Naive B cell (primary cell): ENCODE measurements at regions not wholly inside any gene's neighbourhood (a gene's known extent, or its start where the extent isn't known, plus 50 kb on each side); places are given as distances from the start of the nearest gene placed in this dataset.
"Not testable (repeated sequence)": the region's sequence is repeated elsewhere in the genome, so short reads cannot be mapped to it uniquely, and the experiment has no call there.

Experiments used
- ATAC-seq, 2 donors: fragments of 150-1000 bp; cut with Tn5 transposase; 2 replicates each; pipeline ENCODE4 v1.10.0; 2021; ENCODE audit warnings: low read depth in 2 of 2, mild to moderate bottlenecking in 2 of 2, moderate library complexity in 2 of 2
- DNase-seq: peaks from one replicate; pipeline ENCODE4 v3.0.0; 2022
- H3K27ac Mint-ChIP-seq, 6 donors: one replicate each; pipeline ENCODE4 v1.8.0; 2020 to 2022; ENCODE audit warnings: mild to moderate bottlenecking in 6 of 6, mixed read lengths in 6 of 6, moderate library complexity in 5 of 6, inconsistent platforms in 2 of 6
- H3K27me3 Mint-ChIP-seq, 3 donors: one replicate each; pipeline ENCODE4 v1.8.0; 2021 to 2022; ENCODE audit warnings: mixed read lengths in 3 of 3, mild to moderate bottlenecking in 1 of 3
- H3K36me3 Mint-ChIP-seq, 2 donors: one replicate each; pipeline ENCODE4 v1.8.0; 2020 to 2022; ENCODE audit warnings: mixed read lengths in 2 of 2, inconsistent platforms in 1 of 2, mild to moderate bottlenecking in 1 of 2
- H3K4me1 Mint-ChIP-seq, 3 donors: one replicate each; pipeline ENCODE4 v1.8.0; 2020 to 2022; ENCODE audit warnings: mixed read lengths in 3 of 3, inconsistent platforms in 1 of 3, mild to moderate bottlenecking in 1 of 3, moderate library complexity in 1 of 3
- H3K4me3 Mint-ChIP-seq, 8 donors: one replicate each; pipeline ENCODE4 v1.8.0; 2020 to 2022; ENCODE audit warnings: mild to moderate bottlenecking in 8 of 8, mixed read lengths in 8 of 8, moderate library complexity in 8 of 8, inconsistent platforms in 2 of 8
- H3K9me3 Mint-ChIP-seq, 7 donors: one replicate each; pipeline ENCODE4 v1.8.0; 2020 to 2022; ENCODE audit warnings: mixed read lengths in 7 of 7, mild to moderate bottlenecking in 5 of 7, inconsistent platforms in 2 of 7, moderate library complexity in 1 of 7

DNA sequence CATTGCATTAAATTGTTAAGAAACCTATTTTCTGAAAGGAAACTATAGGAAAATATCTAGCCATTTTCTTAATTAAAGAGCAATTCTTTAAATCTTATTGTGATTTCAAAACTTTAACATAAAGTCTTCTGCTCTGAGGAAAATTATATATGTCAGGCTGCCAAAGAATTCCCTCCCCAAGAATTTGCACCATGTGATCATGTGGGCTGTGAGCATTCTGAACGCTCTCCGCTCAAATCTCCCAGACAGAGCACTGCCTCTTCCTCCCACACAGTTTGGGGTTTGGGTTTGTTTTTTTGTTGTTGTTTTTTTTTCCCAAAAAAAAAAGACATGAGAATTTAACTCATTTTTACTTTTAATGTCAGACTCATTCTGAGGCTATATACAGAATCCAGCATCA, 155.9 kb upstream of the PALMD start:
- H3K36me3 Mint-ChIP-seq: no peaks in the 10 kb centered on the region
- H3K27ac Mint-ChIP-seq: no peak overlapping the region
- ATAC-seq: no peak
- H3K4me1 Mint-ChIP-seq: no peaks in the 10 kb centered on the region
- no peaks in the 10 kb centered on the region for H3K9me3 Mint-ChIP-seq
- no peak overlapping the region for H3K4me3 Mint-ChIP-seq
- DNase-seq: no peak
- no peaks in the 10 kb centered on the region for H3K27me3 Mint-ChIP-seq

DNA sequence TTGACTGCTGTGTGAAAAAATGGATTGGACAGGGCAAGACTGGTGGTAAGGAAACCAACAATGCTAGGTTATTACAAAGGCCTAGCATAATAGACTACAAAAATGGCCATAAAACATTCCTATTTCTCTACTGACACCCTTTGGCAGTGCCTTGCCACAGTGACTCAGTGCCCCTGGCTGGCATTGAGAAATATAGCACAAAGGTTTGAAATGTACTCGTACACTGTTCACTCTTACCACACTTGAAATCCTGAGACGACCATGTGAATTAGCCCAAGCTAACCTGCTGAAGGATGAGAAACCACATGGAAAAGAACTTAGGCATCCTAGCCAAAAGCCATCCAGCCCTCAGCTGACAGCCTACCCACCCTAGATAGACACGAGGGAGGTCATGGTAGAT, 149.8 kb upstream of the PALMD start:
- no peaks in the 10 kb centered on the region for H3K4me1 Mint-ChIP-seq

DNA sequence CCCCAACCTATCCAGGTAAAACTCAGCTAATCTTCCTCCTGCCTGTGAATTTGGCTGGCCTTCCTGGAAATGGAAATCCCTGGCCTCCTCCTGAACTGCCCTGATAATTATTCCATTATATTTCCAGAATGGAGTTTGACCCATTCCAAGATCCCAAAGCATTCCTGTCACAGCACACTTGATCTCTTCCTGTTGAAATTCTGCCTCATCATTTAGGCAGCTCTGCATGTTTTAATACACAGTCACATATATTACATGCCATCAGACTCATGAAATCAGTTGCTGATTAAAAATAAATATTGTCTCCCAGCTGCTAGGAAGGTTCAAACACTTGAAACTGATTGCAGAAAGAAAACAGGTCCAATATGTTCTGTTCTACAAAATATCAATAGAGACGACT, 148.2 kb upstream of the PALMD start:
- H3K27ac Mint-ChIP-seq: no peak overlapping the region
- H3K27me3 Mint-ChIP-seq: peaks cover 0 to 14% (median 10%) of the 10 kb centered on the region in 3 donors
- DNase-seq: no peak
- no peaks in the 10 kb centered on the region for H3K4me1 Mint-ChIP-seq
- no peak overlapping the region for H3K4me3 Mint-ChIP-seq
- H3K36me3 Mint-ChIP-seq: no peaks in the 10 kb centered on the region
- ATAC-seq: no peak
- no peaks in the 10 kb centered on the region for H3K9me3 Mint-ChIP-seq

More for the DNA sequence above, 149.8 kb upstream of the PALMD start:
- ATAC-seq: no peak
- Mint-ChIP-seq H3K27me3 (peaks cover 0 to 14% (median 10%) of the 10 kb centered on the region in 3 donors), H3K27ac (no peak overlapping the region), H3K4me3 (no peak overlapping the region), H3K36me3 (no peaks in the 10 kb centered on the region), H3K9me3 (no peaks in the 10 kb centered on the region)
- DNase-seq: no peak

- H3K27ac Mint-ChIP-seq: no peak overlapping the region
- DNase-seq (no peak), ATAC-seq (no peak)
- H3K9me3 Mint-ChIP-seq: peaks cover 0 to 2% (median 0%) of the 10 kb centered on the region in 7 donors
- peaks cover 0 to 14% (median 8%) of the 10 kb centered on the region in 3 donors for H3K27me3 Mint-ChIP-seq
- H3K4me3 Mint-ChIP-seq: no peak overlapping the region
- no peaks in the 10 kb centered on the region for H3K36me3 Mint-ChIP-seq
- H3K4me1 Mint-ChIP-seq: no peaks in the 10 kb centered on the region
Measured at GRCh38 chr1:99500541-99500940, 145.4 kb upstream of the PALMD start.

DNA sequence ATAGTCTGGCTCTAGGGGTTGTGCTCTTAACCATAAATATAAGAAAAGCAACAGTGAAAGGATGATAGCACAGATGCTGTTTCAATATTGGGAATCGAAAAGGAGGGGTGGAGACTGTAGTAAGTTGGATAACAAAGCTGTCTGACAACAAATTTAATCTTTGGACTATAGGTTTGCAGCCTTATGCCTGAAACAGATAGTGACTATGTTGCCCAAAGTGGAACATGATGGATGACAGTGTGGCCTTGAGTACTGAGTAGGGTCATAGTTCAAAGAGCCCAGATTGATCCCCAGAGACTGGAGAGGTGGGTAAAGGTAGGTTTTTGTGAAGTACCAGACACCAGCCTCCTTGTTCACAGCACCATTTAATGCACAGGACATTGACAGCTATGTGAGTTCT, 144.0 kb upstream of the PALMD start:
- Mint-ChIP-seq H3K27ac (no peak overlapping the region), H3K4me3 (no peak overlapping the region), H3K9me3 (peaks cover 0 to 11% (median 3%) of the 10 kb centered on the region in 7 donors), H3K27me3 (peaks cover 0 to 6% (median 4%) of the 10 kb centered on the region in 3 donors), H3K36me3 (no peaks in the 10 kb centered on the region), H3K4me1 (no peaks in the 10 kb centered on the region)
- DNase-seq (no peak), ATAC-seq (no peak)

DNA sequence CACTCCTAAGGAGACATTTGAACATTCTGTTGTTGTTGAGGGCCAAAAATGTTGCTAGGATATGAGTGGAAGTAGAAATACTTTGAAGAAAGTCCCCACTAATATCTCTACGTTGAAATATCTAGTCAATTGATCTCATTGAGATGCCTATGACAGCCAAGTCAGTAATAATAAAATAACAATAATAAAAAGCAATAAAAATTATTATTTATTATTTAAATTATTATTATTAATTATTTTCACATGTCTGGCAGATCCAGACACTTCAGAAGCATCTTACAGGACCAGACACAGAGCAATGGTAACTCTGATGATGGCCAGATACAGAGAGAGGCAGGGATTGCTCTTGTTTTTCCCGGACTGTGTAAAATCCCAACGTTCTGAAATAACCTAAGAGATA, 143.5 kb upstream of the PALMD start:
- Mint-ChIP-seq H3K4me3 (no peak overlapping the region), H3K27ac (no peak overlapping the region), H3K36me3 (no peaks in the 10 kb centered on the region), H3K27me3 (peaks cover 0 to 5% (median 4%) of the 10 kb centered on the region in 3 donors), H3K4me1 (no peaks in the 10 kb centered on the region), H3K9me3 (peaks cover 0 to 16% (median 7%) of the 10 kb centered on the region in 7 donors)
- ATAC-seq (no peak), DNase-seq (no peak)

GRCh38 chr1:99503276-99503747, 142.6 kb upstream of the PALMD start:
- Mint-ChIP-seq H3K27me3 (no peaks in the 10 kb centered on the region), H3K9me3 (peaks cover 0 to 16% (median 7%) of the 10 kb centered on the region in 7 donors), H3K27ac (peak overlapping the region in 1 of 6 donors; percentile 39), H3K36me3 (no peaks in the 10 kb centered on the region), H3K4me1 (no peaks in the 10 kb centered on the region), H3K4me3 (no peak overlapping the region)
- ATAC-seq (no peak), DNase-seq (no peak)

GRCh38 chr1:99504287-99504686, 141.6 kb upstream of the PALMD start:
- H3K36me3 Mint-ChIP-seq: no peaks in the 10 kb centered on the region
- no peaks in the 10 kb centered on the region for H3K4me1 Mint-ChIP-seq
- DNase-seq: no peak
- no peaks in the 10 kb centered on the region for H3K27me3 Mint-ChIP-seq
- peaks cover 0 to 19% (median 9%) of the 10 kb centered on the region in 7 donors for H3K9me3 Mint-ChIP-seq
- H3K4me3 Mint-ChIP-seq: no peak overlapping the region
- ATAC-seq: no peak
- no peak overlapping the region for H3K27ac Mint-ChIP-seq

DNA sequence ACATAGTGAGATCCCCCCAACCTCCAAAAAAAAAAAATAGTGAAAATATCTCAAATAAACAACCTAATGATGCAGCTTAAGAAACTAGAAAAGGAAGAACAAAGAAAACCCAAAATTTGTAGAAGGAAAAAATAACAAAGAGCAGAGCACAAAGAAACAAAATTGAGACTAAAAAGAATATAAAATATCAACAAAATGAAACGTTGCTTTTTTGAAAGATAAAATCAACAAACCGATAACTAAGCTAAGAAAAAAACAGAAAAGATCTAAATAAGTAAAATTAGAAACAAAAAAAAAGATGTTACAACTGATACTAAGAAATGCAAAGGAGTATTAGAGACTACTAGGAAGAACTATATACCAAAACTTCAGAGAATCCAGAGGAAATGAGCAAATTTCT, 139.3 kb upstream of the PALMD start:
- Mint-ChIP-seq H3K9me3 (peaks cover 0 to 20% (median 13%) of the 10 kb centered on the region in 7 donors), H3K4me1 (no peaks in the 10 kb centered on the region), H3K36me3 (no peaks in the 10 kb centered on the region), H3K4me3 (no peak overlapping the region), H3K27ac (no peak overlapping the region), H3K27me3 (no peaks in the 10 kb centered on the region)
- ATAC-seq (no peak), DNase-seq (no peak)

DNA sequence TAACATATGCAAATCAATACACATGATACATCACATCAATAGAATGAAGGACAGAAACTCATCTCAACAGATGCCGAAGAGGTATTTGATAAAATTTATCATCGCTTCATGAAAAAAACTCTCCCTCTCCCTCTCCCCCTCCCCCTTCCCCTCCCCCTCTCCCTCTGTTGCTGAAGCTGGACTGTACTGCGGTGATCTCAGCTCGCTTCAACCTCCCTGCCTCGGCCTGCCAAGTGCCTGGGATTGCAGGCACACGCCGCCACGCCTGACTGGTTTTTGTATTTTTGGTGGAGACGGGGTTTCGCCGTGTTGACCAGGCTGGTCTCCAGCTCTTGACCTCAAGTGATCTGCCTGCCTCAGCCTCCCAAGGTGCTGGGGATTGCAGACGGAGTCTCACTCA, 138.5 kb upstream of the PALMD start:
- H3K27ac Mint-ChIP-seq, H3K4me1 Mint-ChIP-seq, H3K36me3 Mint-ChIP-seq, H3K27me3 Mint-ChIP-seq, ATAC-seq, DNase-seq, H3K4me3 Mint-ChIP-seq: not testable (repeated sequence)
- H3K9me3 Mint-ChIP-seq: peaks cover 3 to 20% (median 13%) of the 10 kb centered on the region in 7 donors

GRCh38 chr1:99507906-99508732, 137.8 kb upstream of the PALMD start:
- no peaks in the 10 kb centered on the region for H3K36me3 Mint-ChIP-seq
- peaks cover 0 to 11% (median 0%) of the 10 kb centered on the region in 3 donors for H3K27me3 Mint-ChIP-seq
- DNase-seq: no peak
- peaks cover 3 to 20% (median 13%) of the 10 kb centered on the region in 7 donors for H3K9me3 Mint-ChIP-seq
- ATAC-seq: no peak
- H3K27ac Mint-ChIP-seq: no peak overlapping the region
- H3K4me3 Mint-ChIP-seq: no peak overlapping the region
- no peaks in the 10 kb centered on the region for H3K4me1 Mint-ChIP-seq

GRCh38 chr1:99508733-99509445, 137.0 kb upstream of the PALMD start:
- not testable (repeated sequence) for DNase-seq, H3K4me1 Mint-ChIP-seq, H3K36me3 Mint-ChIP-seq, H3K27ac Mint-ChIP-seq, ATAC-seq, H3K4me3 Mint-ChIP-seq
- peaks cover 3 to 20% (median 13%) of the 10 kb centered on the region in 7 donors for H3K9me3 Mint-ChIP-seq
- peaks cover 0 to 14% (median 0%) of the 10 kb centered on the region in 3 donors for H3K27me3 Mint-ChIP-seq

- not testable (repeated sequence) for H3K36me3 Mint-ChIP-seq, H3K9me3 Mint-ChIP-seq, H3K4me3 Mint-ChIP-seq, ATAC-seq, DNase-seq, H3K4me1 Mint-ChIP-seq, H3K27ac Mint-ChIP-seq
- peaks cover 0 to 14% (median 0%) of the 10 kb centered on the region in 3 donors for H3K27me3 Mint-ChIP-seq
Measured at GRCh38 chr1:99514823-99515552, 130.9 kb upstream of the PALMD start.
